DMS 273 (cell line): ENCODE measurements at regions not wholly inside any gene's neighbourhood (a gene's known extent, or its start where the extent isn't known, plus 50 kb on each side); places are given as distances from the start of the nearest gene placed in this dataset.
"Not testable (repeated sequence)": the region's sequence is repeated elsewhere in the genome, so short reads cannot be mapped to it uniquely, and the experiment has no call there.

Experiments used
- DNase-seq: peaks from one replicate; lab custom pipeline; 2025; ENCODE audit not compliant: unreplicated experiment; lab: John Stamatoyannopoulos, UW

DNA sequence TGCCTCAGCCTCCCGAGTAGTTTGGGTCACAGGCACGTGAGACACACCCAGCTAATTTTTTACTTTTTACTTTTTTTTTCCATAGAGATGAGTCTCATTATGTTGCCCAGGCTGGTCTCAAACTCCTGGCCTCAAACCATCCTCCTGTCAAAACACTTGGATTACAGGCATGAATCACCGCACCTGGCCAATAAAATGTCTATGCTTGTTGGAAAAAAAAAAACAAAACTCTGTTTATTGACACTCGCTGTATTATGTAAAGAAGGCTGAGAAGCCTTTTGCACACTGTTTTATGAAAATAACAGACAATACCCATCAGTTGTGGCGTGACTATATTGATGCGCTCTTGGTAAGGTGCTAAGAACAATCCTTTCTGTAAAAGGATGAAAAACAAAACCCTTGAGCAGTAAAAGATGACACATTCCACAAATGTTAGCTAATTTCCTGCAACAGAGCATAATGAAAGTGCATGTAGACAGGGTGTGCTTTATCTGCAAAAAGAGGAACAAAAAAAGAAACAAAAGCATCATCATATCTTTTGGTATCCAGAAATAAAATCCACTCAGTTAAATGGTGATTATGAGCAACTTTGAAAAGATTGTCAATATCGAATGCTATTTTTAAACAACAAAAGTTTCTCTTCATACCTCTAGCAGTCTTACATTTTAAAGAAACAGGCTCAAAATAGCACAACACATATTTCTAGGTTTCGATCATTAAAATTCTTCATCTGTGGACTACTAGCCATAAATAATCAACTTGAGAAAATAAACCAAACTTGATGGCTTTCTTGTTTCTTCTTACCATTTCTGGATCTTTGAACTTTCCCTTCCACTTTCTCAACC is 108.3 kb upstream of the PHACTR1 start:
- no peak for DNase-seq

DNA sequence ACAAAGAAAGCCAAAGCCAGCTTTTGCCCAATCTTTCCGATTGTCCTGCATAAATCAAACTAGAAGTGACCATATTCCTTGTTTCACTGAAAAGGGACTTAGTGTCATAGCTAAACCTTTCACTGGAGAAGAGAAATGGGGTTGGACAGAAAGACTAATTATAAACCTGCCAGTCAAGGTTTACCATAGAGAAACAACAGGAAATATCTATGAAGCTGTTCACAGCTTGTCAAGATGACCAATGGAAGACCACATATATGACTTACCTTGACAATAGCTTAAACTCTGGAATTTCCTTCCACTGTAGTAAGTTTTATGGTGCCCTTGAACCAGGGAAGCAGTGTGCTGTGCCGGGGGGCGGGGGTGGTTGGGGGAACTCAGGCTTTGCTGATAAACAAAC is 107.7 kb upstream of the PHACTR1 start:
- DNase-seq: no peak

DNA sequence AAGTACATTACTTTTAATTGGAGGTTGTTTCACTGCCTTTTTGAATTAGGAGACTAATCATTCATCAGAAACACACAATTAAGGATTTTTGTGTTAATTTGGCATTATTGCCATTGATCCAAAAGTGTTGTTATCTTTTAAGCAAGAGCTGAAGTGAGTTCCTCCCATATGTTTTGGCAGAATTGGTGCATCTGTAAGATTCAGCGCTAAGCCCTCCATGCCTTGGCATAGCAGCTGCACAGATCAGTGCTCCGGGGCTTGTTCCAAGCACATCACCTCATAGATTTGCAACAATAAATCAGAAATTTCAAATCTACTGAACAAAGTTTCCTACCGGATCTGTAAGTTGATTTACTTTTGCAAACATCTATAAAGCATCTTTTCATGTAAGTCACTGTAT is 106.8 kb upstream of the PHACTR1 start:
- no peak for DNase-seq

DNA sequence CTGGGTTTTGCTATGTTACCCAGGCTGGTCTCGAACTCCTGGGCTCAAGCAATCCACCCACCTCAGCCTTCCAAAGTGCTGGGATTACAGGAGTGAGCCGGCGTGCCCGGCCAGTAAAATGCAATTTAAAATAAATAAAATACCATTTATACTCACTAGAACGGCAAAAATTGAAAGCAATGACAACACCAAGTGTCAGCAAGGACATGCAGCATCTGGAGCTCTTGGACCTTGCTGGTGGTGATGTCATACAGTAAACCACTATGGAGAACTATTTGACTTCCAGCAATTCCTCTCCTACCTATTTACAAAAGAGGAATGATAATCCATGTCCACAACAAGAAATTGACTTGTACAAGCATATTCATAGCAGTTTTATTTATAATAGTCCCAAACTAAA is 105.7 kb upstream of the PHACTR1 start:
- no peak for DNase-seq

DNA sequence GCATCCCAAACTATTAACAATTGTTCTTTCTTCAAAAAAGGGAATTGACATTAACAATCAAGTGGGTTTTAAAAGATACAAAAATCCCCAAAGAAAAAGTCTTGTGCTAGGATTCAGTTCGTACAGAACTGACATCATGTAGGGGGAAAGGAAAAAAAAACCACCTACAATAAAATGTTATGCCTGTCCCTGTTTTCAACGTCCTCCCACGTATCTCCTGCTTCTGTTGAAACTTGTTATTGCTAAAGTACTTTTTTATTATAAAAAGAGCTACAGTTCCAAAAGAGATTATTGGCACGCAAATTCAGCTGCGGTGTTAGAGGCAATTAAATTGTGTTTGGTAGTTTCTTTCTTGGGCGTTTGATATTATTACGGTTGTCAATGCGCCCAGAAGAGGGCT is 102.8 kb upstream of the PHACTR1 start:
- DNase-seq: no peak

DNA sequence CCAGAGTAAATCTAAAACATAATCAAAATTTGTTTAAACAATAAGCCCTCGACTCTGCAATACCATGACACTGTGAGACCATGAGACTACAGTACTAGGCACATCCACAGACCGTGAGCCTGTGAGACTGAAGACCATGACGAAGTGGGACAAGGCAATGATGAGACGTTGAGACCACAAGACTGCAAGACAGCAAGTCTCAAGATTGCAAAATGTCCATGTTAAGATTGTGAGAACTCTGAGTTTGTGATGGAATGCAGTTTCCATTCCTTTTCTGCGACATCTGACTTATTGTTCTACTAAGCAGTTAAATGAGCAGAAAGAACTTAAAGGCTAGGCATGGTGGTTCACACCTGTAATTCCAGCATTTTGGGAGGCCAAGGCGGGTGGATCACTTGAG is 102.1 kb upstream of the PHACTR1 start:
- DNase-seq: no peak

DNA sequence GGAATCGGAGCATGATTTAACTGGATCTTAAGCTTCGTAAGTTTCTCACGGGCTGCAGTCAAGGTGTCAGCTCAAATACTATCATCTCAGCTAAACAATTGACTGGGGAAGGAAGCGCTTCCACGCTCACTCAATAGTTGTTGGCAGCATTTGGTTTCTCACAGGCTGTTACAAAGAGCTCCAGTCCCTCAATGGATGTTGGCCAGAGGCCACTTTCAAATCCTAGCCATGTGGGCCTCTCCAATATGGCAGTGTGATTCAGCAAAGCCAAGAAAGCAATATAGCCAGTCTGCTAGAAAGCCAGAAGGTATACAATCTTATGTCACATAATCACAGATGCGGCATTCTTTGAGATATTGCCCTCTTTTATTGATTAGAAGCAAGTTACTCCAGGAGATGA is 98.3 kb upstream of the PHACTR1 start:
- no peak for DNase-seq

DNA sequence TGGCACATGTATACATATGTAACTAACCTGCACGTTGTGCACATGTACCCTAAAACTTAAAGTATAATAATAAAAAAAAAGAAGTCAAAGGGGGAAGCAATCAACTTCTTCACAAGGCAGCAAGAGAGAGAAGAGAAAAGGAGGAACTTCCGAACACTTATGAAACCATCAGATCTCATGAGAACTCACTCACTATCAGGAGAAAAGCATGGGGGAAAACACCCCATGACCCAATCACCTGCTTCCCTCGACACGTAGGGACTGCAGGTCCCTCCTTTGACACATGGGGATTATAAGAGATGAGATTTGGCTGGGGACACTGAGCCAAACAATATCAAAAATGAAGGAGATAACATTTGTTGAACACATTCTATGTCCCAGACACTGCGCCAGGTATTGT is 94.8 kb upstream of the PHACTR1 start:
- no peak for DNase-seq

DNA sequence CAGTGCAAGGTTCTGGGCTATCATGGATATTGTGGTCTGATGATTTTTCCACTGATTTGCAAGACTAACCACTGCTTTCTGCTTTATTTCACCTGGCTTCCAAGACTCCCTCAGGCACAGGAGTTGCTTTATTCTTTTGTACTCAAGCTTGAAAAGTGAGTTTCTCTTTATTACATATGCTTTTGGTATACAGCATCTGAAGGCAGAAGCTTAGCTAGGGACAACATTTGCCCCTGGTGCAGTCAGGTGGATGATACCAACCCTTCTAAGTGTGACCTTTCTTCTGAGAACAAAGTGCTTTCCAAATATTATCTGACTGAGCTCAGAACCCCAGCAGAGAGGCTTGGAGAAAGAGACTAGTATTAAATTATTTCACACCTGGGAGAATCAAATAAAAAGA is 94.0 kb upstream of the PHACTR1 start:
- DNase-seq: no peak

DNA sequence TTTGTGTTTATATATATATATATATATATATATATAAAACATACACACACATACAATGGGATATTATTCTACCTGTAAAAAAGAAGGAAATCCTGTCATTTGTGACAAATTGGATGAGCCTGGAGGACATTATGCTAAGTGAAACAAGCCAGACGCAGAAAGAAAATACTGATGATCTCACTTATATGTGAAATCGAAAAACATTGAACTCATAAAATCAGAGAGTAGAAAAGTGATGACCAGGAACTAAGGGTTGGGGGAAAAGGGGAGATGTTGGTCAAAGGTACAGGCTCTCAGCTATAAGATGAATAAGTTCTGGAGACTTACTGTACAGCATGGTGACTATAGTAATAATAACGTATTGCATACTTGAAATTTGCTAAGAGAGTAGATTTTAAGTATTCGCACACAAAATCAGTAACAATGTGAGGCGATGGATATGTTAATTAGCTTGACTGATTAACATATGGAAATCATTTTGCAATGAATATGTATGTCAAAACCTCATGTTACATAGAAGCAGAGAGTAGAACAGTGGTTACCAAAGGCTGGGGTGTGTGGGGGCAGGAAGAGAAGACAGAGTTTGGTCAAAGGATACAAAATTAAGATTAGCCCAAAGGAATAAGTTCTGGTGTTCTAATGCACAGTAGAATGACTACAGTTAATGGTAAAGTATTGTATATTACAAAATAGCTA is 92.3 kb upstream of the PHACTR1 start:
- no peak for DNase-seq

DNA sequence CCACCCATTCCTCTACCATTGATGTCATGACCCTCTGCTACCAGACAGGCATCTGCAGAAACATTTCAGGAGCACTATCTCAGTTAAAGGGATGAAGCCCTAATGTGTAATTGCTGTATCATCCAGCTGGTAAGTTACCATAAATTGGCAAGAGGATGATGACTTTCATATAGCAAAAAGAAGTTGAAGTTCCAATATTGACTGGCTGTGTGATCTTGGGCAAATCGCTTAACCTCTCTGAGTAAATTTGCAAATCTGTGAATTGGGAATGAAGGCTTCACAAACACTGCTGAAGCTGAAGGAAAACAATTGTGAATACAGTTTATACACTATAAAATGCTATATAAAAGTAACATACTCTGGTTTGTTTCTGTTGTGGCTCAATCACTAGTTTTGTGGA is 89.5 kb upstream of the PHACTR1 start:
- no peak for DNase-seq

DNA sequence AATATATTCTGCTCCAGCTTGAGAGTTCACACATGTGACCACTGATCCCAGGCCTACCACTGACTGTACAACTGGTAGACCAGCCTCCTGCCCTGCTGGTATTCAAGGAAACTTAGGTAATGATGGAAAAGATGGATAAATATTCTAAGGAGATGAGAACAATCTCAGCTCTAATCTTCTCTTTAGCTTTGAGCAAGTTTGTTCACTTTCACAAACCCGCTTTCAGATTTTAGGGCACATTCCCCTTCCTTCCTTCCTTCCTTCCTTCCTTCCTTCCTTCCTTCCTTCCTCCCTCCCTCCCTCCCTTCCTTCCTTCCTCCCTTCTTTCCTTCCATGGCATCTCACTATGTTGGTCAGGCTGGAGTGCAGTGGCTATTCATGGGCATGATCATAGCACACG is 88.2 kb upstream of the PHACTR1 start:
- no peak for DNase-seq

DNA sequence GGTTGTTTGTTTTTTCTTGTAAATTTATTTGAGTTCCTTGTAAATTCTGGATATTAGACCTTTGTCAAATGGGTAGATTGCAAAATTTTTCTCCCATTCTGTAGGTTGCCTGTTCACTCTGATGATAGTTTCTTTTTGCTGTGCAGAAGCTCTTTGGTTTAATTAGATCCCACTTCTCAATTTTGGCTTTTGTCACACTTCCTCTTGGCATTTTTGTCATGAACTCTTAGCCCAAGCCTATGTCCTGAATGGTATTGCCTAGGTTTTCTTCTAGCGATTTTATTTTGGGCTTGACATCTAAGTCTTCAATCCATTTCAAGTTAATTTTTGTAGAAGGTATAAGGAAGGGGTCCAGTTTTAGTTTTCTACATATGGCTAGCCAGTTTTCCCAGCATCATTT is 82.8 kb upstream of the PHACTR1 start:
- not testable (repeated sequence) for DNase-seq

DNA sequence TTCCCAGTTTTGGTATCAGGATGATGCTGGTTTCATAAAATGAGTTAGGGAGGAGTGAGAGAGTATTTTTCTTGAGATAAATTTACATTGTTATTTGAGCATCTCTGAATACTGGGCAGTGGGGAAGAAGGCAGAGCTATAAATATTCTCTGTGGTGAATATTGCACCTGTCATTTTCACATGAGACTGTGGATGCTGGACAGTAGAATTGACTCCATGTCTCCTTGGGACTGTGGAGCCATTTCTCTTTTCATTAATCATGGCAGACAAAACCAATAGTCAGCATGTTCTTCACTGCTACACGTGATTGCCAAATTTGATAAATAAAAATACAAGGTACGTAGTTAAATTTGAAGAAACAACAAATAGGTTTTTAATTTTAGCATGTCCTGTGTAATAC is 81.2 kb upstream of the PHACTR1 start:
- no peak for DNase-seq

DNA sequence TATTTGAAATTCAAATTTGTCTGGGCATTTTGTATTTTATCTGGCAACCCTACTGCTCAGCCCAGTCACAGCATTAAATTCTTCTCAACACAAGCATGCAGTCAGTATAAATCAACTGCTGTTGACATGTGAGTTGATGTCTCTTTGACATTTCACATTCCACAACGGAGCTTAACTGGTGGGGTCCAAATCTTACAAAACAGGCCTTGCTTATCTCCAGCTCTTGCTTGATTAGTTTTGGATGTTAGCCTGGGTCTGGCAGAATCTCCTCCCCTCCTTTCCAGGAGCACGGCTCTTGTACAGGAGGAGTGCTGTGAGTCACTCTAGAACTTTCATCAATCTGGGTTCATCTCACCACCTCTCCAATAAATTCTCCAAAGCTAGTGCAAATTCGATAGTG is 80.8 kb upstream of the PHACTR1 start:
- DNase-seq: no peak

DNA sequence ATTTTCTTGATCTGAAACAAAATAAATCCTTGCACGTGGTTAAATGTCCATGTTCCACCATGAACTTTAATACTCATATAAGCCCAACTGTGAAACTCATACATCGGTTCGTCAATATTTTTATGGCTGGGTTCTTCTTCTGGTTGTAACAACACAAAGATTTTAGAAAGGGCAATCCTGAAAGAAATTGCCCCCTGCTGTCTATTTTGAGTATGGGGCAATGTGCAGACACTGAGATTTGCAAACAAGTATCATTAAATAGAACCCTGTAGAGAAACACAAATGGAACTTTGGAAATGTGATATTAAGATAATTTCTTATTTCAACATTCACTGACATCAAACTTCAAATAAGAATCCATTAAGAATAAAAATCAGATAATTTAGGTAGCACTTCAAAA is 80.2 kb upstream of the PHACTR1 start:
- no peak for DNase-seq

DNA sequence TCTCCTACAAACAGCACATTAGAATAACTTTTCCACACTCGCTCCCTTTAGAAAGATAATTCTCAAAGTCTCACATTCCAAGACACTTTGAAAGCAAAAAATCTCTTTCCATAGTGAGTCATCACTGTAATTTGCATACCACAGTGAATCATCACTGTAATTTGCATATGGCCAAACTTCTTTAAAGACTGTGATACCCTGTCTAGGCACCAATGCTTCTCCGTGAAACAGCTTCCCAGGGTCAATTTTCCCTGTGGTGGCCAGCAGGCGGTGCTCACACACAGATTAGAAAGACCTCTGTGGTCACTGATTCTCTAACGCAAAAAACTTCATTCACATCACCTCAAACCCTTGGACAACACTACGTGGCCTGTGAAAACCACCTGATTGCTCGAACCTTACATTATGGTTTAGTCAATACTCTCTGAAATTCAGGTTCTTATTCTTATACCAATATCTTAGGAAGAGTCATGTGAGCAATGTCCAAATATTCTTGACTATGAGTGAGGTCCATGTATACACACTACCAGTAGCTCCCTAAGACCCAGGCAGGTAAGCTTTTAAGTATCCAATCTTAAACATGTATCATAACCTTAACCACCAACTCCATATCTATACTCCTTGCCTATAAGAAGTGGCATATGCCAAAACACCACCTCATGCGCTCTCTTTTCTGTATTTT is 78.5 kb upstream of the PHACTR1 start:
- peak; percentile 52 for DNase-seq

DNA sequence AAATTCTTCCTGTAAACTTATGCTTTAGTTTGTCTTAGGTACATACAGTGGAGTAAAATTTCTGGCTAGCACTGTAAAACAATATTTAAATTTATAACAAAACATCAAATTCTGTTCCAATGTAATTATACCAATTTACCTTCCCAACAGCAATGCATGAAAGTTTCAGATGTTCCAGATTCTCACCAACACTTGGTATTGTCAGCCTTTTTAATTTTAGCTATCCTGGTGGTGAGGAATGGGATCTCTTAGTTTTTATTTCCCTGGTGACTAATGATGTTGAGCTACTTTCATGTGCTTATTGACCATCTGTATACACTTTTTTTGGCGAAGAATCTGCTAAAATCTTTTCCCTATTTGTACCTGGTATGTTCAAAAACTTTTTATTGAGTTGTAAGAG is 76.1 kb upstream of the PHACTR1 start:
- no peak for DNase-seq

DNA sequence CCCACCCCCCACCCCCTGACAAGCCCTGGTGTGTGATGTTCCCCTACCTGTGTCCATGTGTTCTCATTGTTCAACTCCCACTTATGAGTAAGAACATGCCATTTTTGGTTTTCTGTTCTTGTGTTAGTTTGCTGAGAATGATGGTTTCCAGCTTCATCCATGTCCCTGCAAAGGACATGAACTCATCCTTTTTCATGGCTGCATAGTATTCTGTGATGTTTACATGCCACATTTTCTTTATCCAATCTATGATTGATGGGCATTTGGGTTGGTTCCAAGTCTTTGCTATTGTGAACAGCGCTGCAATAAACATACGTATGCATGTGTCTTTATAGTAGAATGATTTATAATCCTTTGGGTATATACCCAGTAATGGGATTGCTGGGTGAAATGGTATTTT is 74.8 kb upstream of the PHACTR1 start:
- DNase-seq: not testable (repeated sequence)

DNA sequence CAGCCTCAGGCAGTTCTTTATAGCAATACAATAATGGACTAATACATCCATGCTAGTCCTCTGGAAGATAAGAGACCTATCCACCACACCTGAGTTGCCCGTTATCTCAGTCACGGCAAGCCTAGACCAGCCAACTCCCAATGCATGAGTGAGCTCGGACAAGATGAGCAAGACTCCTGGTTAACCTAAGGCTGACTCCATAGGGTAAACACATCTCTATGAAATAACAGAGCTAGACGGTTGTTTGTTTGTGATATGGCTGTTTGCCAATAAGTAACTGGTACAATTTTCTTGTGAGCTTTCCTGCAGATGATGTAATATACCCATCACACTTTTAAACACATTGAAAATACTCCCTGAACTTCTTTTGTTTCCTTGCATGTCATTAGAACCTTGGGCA is 70.6 kb upstream of the PHACTR1 start:
- no peak for DNase-seq

DNA sequence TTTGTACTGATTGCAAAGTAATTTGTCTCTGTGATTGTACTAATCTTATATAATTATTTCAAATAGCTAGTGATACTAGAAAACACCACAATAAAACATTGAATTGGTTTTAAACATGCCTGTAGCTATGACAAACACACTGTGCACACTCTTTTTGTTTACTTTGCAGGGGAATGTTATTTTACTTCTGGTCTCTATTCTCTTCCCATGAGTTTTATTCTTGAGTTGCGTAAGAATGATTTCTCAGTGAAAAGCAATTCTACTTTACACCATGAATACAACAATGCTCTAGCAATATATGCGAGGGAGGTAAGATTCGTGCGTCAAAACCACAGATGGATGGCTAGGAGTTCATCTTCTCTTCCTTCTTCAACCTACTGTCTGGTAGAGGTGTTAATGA is 68.4 kb upstream of the PHACTR1 start:
- DNase-seq: no peak

DNA sequence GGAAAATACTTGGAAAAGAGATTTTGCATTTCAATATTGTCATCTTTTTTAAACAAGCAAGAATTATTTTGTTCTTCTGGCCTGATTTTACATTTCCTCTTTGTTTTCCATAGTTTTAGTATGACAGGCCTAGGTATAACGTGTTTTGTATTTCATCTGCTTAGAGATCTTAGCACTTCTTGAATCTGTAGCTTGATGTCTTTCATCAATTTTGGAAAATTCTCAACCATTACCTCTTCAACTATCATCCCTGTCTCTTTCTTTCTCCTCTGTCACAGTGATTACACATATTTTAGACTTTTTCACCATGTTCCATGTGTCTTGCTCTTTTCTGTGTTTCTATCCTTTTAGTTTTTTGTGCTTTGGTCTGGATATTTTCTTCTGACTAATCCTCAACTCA is 67.2 kb upstream of the PHACTR1 start:
- DNase-seq: no peak
